Lung microvascular endothelial cell (primary cell): ENCODE measurements at regions not wholly inside any gene's neighbourhood (a gene's known extent, or its start where the extent isn't known, plus 50 kb on each side); places are given as distances from the start of the nearest gene placed in this dataset.
"Not testable (repeated sequence)": the region's sequence is repeated elsewhere in the genome, so short reads cannot be mapped to it uniquely, and the experiment has no call there.

ENCODE experiments used
- DNase-seq, 2 donors: peaks; one replicate each; pipeline versions ENCODE4 v3.0.0 to v3.0.0-alpha.2; 2010; ENCODE audit warnings: low read depth in 2 of 2

- no peak for DNase-seq
Measured at GRCh38 chr15:24146251-24146650, 459.1 kb upstream of the NDN start.

- no peak for DNase-seq
Measured at GRCh38 chr15:24150542-24150941, 463.4 kb upstream of the NDN start.

- not testable (repeated sequence) for DNase-seq
Measured at GRCh38 chr15:24158306-24158705, 471.2 kb upstream of the NDN start.

- DNase-seq = not testable (repeated sequence)
Measured at GRCh38 chr15:24165512-24165911, 478.4 kb upstream of the NDN start.

- DNase-seq = not testable (repeated sequence)
Measured at GRCh38 chr15:24202297-24202696, 473.3 kb upstream of the NPAP1 start.

- not testable (repeated sequence) for DNase-seq
Measured at GRCh38 chr15:24211742-24212476, 463.7 kb upstream of the NPAP1 start.

GRCh38 chr15:24223739-24224138, 451.8 kb upstream of the NPAP1 start:
- no peak for DNase-seq

- DNase-seq = no peak
Measured at GRCh38 chr15:24224161-24224560, 451.4 kb upstream of the NPAP1 start.

- DNase-seq = not testable (repeated sequence)
Measured at GRCh38 chr15:24228922-24229321, 446.7 kb upstream of the NPAP1 start.

- not testable (repeated sequence) for DNase-seq
Measured at GRCh38 chr15:24233134-24233533, 442.4 kb upstream of the NPAP1 start.

- not testable (repeated sequence) for DNase-seq
Measured at GRCh38 chr15:24240580-24240979, 435.0 kb upstream of the NPAP1 start.

- not testable (repeated sequence) for DNase-seq
Measured at GRCh38 chr15:24259106-24259505, 416.5 kb upstream of the NPAP1 start.

GRCh38 chr15:24260407-24260806, 415.2 kb upstream of the NPAP1 start:
- DNase-seq = not testable (repeated sequence)

- not testable (repeated sequence) for DNase-seq
Measured at GRCh38 chr15:24260854-24261253, 414.7 kb upstream of the NPAP1 start.

GRCh38 chr15:24268536-24269165, 406.9 kb upstream of the NPAP1 start:
- DNase-seq = not testable (repeated sequence)

- DNase-seq = no peak
Measured at GRCh38 chr15:24269166-24269571, 406.4 kb upstream of the NPAP1 start.

GRCh38 chr15:24269923-24270322, 405.7 kb upstream of the NPAP1 start:
- no peak for DNase-seq

GRCh38 chr15:24271496-24272244, 403.9 kb upstream of the NPAP1 start:
- not testable (repeated sequence) for DNase-seq

GRCh38 chr15:24292837-24293236, 382.7 kb upstream of the NPAP1 start:
- no peak for DNase-seq

GRCh38 chr15:24300804-24301368, 374.7 kb upstream of the NPAP1 start:
- DNase-seq = not testable (repeated sequence)

- DNase-seq = not testable (repeated sequence)
Measured at GRCh38 chr15:24301999-24302398, 373.6 kb upstream of the NPAP1 start.

- DNase-seq = not testable (repeated sequence)
Measured at GRCh38 chr15:24304747-24305146, 370.8 kb upstream of the NPAP1 start.
